ENCODE measurements at regions not wholly inside any gene's neighbourhood (a gene's known extent, or its start where the extent isn't known, plus 50 kb on each side); places are given as distances from the start of the nearest gene placed in this dataset.
"Not testable (repeated sequence)": the region's sequence is repeated elsewhere in the genome, so short reads cannot be mapped to it uniquely, and the experiment has no call there.

GRCh38 chr14:31911160-31911559 lies 165.9 kb upstream of the ARHGAP5 start:
- H3K4me1 Mint-ChIP-seq (ENCODE audit: low read depth), result no peaks in the 10 kb centered on the region
- ATAC-seq (no peak), DNase-seq (no peak)
- no peak for TF ChIP-seq CTCF (IDR thresholded peaks at IDR 0.05)
- H3K27ac Mint-ChIP-seq, result no peak overlapping the region
- H3K4me3 Mint-ChIP-seq, result no peak overlapping the region
- H3K36me3 Mint-ChIP-seq (ENCODE audit: low read depth), result no peaks in the 10 kb centered on the region
- H3K27me3 Mint-ChIP-seq, result peaks cover 2% of the 10 kb centered on the region
- POLR2A ChIA-PET, result no interaction called here
- H3K9me3 Mint-ChIP-seq, result peaks cover 14% of the 10 kb centered on the region
- CTCF ChIA-PET, result interaction anchor here (0.7 to 0.9 kb wide), 2 partner anchors 14 to 1420 kb away, joined by 3 read pairs; no protein-coding TSS in a partner anchor
- intact Hi-C loops (cut with micrococcal nuclease), result no loop called here

GRCh38 chr14:31913370-31913769 lies 163.7 kb upstream of the ARHGAP5 start:
- Mint-ChIP-seq H3K36me3 (ENCODE audit: low read depth) (no peaks in the 10 kb centered on the region), H3K4me1 (ENCODE audit: low read depth) (no peaks in the 10 kb centered on the region), H3K9me3 (peaks cover 14% of the 10 kb centered on the region), H3K27ac (no peak overlapping the region), H3K27me3 (no peaks in the 10 kb centered on the region), H3K4me3 (no peak overlapping the region)
- DNase-seq, result no peak
- TF ChIP-seq CTCF (IDR thresholded peaks at IDR 0.05), result no peak
- POLR2A ChIA-PET, result no interaction called here
- CTCF ChIA-PET, result no interaction called here
- ATAC-seq, result no peak
- intact Hi-C loops (cut with micrococcal nuclease), result no loop called here

GRCh38 chr14:31918289-31918688 lies 158.8 kb upstream of the ARHGAP5 start:
- CTCF ChIA-PET, result interaction anchor here (0.8 kb wide), 1 partner anchor 8 kb away, joined by 3 read pairs; no protein-coding TSS in a partner anchor

GRCh38 chr14:31920001-31920400 lies 157.1 kb upstream of the ARHGAP5 start:
- Mint-ChIP-seq H3K36me3 (ENCODE audit: low read depth) (no peaks in the 10 kb centered on the region), H3K27ac (no peak overlapping the region), H3K9me3 (no peaks in the 10 kb centered on the region), H3K4me1 (ENCODE audit: low read depth) (no peaks in the 10 kb centered on the region), H3K4me3 (no peak overlapping the region), H3K27me3 (peaks cover 2% of the 10 kb centered on the region)
- DNase-seq, result no peak
- ChIA-PET POLR2A (no interaction called here), CTCF (interaction anchor here (2.2 kb wide), 1 partner anchor 335 kb away, joined by 7 read pairs; no protein-coding TSS in a partner anchor)
- no peak for ATAC-seq
- intact Hi-C loops (cut with micrococcal nuclease), result no loop called here
- no peak for TF ChIP-seq CTCF (IDR thresholded peaks at IDR 0.05)

More at GRCh38 chr14:31918289-31918688, 158.8 kb upstream of the ARHGAP5 start:
- H3K4me3 Mint-ChIP-seq; H3K27me3 Mint-ChIP-seq; H3K36me3 Mint-ChIP-seq (ENCODE audit: low read depth); H3K9me3 Mint-ChIP-seq; intact Hi-C loops (cut with micrococcal nuclease); DNase-seq; H3K4me1 Mint-ChIP-seq (ENCODE audit: low read depth); H3K27ac Mint-ChIP-seq; POLR2A ChIA-PET; ATAC-seq: not testable (repeated sequence)

- Mint-ChIP-seq H3K9me3 (no peaks in the 10 kb centered on the region), H3K27ac (no peak overlapping the region), H3K27me3 (peaks cover 2% of the 10 kb centered on the region), H3K4me3 (no peak overlapping the region), H3K4me1 (ENCODE audit: low read depth) (no peaks in the 10 kb centered on the region), H3K36me3 (ENCODE audit: low read depth) (no peaks in the 10 kb centered on the region)
- ATAC-seq, result no peak
- DNase-seq, result no peak
- POLR2A ChIA-PET, result no interaction called here
- intact Hi-C loops (cut with micrococcal nuclease), result no loop called here
- CTCF ChIA-PET, result interaction anchor here (2.0 to 2.2 kb wide), 2 partner anchors 330 to 334 kb away, joined by 5 to 7 read pairs; no protein-coding TSS in a partner anchor
- no peak for TF ChIP-seq CTCF (IDR thresholded peaks at IDR 0.05)
Measured at GRCh38 chr14:31920989-31921650, 156.0 kb upstream of the ARHGAP5 start.
